Naive B cell (primary cell): ENCODE measurements at regions not wholly inside any gene's neighbourhood (a gene's known extent, or its start where the extent isn't known, plus 50 kb on each side); places are given as distances from the start of the nearest gene placed in this dataset.
"Not testable (repeated sequence)": the region's sequence is repeated elsewhere in the genome, so short reads cannot be mapped to it uniquely, and the experiment has no call there.

Source experiments
- ATAC-seq, 2 donors: fragments of 150-1000 bp; cut with Tn5 transposase; 2 replicates each; pipeline ENCODE4 v1.10.0; 2021; ENCODE audit warnings: low read depth in 2 of 2, mild to moderate bottlenecking in 2 of 2, moderate library complexity in 2 of 2
- DNase-seq: peaks from one replicate; pipeline ENCODE4 v3.0.0; 2022
- H3K27ac Mint-ChIP-seq, 6 donors: one replicate each; pipeline ENCODE4 v1.8.0; 2020 to 2022; ENCODE audit warnings: mild to moderate bottlenecking in 6 of 6, mixed read lengths in 6 of 6, moderate library complexity in 5 of 6, inconsistent platforms in 2 of 6
- H3K27me3 Mint-ChIP-seq, 3 donors: one replicate each; pipeline ENCODE4 v1.8.0; 2021 to 2022; ENCODE audit warnings: mixed read lengths in 3 of 3, mild to moderate bottlenecking in 1 of 3
- H3K36me3 Mint-ChIP-seq, 2 donors: one replicate each; pipeline ENCODE4 v1.8.0; 2020 to 2022; ENCODE audit warnings: mixed read lengths in 2 of 2, inconsistent platforms in 1 of 2, mild to moderate bottlenecking in 1 of 2
- H3K4me1 Mint-ChIP-seq, 3 donors: one replicate each; pipeline ENCODE4 v1.8.0; 2020 to 2022; ENCODE audit warnings: mixed read lengths in 3 of 3, inconsistent platforms in 1 of 3, mild to moderate bottlenecking in 1 of 3, moderate library complexity in 1 of 3
- H3K4me3 Mint-ChIP-seq, 8 donors: one replicate each; pipeline ENCODE4 v1.8.0; 2020 to 2022; ENCODE audit warnings: mild to moderate bottlenecking in 8 of 8, mixed read lengths in 8 of 8, moderate library complexity in 8 of 8, inconsistent platforms in 2 of 8
- H3K9me3 Mint-ChIP-seq, 7 donors: one replicate each; pipeline ENCODE4 v1.8.0; 2020 to 2022; ENCODE audit warnings: mixed read lengths in 7 of 7, mild to moderate bottlenecking in 5 of 7, inconsistent platforms in 2 of 7, moderate library complexity in 1 of 7

DNA sequence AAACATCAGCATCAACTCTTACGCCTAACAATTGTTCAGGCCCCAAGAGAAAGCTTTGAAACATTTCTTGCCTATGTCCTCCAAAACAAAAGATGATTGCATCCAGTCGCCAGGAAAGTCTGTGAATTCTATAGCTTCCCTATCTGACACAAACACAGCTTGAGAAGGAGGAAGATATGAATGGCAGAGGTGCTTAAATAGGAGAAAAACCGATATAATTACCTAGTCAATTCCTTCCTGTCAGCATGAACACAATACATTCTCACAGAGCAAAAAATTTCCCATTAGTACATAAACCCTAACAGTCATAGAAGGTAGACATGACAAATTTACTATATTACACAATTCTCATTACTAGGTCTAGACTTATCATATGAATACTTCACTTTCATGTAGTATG is 326.5 kb downstream of the CGGBP1 start:
- no peaks in the 10 kb centered on the region for H3K9me3 Mint-ChIP-seq
- H3K27ac Mint-ChIP-seq, result no peak overlapping the region
- no peaks in the 10 kb centered on the region for H3K4me1 Mint-ChIP-seq
- no peak overlapping the region for H3K4me3 Mint-ChIP-seq
- DNase-seq (no peak), ATAC-seq (no peak)
- H3K36me3 Mint-ChIP-seq, result no peaks in the 10 kb centered on the region
- peaks cover 0 to 5% (median 0%) of the 10 kb centered on the region in 3 donors for H3K27me3 Mint-ChIP-seq

DNA sequence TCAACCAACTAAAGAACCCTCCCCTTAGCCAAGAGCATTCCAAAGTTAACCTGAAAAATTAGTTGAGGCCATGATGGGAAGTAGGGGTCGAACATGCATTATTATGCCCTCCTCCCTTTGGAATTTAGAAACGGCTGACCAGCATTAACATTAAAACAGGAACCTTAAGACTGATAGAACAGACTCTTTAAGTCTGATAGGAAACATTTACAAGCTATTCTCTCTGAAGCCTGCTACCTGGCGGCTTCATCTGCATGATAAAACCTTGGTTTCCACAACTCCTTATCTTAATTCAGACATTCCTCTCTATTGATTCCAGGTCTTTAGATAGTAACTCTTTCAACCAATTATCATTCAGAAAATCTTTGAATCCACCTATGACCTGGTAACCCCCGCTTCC is 331.0 kb downstream of the CGGBP1 start:
- peaks cover 0 to 5% (median 0%) of the 10 kb centered on the region in 3 donors for H3K27me3 Mint-ChIP-seq
- H3K4me3 Mint-ChIP-seq, result no peak overlapping the region

DNA sequence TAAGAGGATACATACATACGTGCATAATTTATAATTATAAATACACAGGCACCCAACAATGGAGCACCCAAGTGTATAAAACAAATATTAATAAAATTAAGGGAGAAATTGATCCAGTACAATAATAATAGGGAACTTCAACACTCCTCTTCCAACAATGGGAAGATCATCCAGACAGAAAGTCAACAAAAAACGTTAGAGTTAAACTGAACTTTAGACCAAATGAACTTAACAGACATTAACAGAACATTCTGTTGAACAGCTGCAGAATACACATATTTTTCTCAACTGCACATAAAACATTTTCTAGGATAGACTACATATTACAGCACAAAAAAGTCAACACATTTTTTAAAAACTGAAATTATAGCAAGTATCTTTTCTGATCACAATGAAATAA is 339.7 kb downstream of the CGGBP1 start:
- ATAC-seq (no peak), DNase-seq (no peak)
- no peak overlapping the region for H3K27ac Mint-ChIP-seq
- H3K9me3 Mint-ChIP-seq, result peaks cover 0 to 3% (median 0%) of the 10 kb centered on the region in 7 donors
- no peaks in the 10 kb centered on the region for H3K36me3 Mint-ChIP-seq
- no peaks in the 10 kb centered on the region for H3K27me3 Mint-ChIP-seq
- no peaks in the 10 kb centered on the region for H3K4me1 Mint-ChIP-seq
- H3K4me3 Mint-ChIP-seq, result no peak overlapping the region

More for the DNA sequence above, 331.0 kb downstream of the CGGBP1 start:
- ATAC-seq, result no peak
- Mint-ChIP-seq H3K27ac (no peak overlapping the region), H3K4me1 (no peaks in the 10 kb centered on the region), H3K9me3 (peaks cover 0 to 20% (median 6%) of the 10 kb centered on the region in 7 donors), H3K36me3 (peaks cover 0 to 13% of the 10 kb centered on the region in 2 donors)
- no peak for DNase-seq

DNA sequence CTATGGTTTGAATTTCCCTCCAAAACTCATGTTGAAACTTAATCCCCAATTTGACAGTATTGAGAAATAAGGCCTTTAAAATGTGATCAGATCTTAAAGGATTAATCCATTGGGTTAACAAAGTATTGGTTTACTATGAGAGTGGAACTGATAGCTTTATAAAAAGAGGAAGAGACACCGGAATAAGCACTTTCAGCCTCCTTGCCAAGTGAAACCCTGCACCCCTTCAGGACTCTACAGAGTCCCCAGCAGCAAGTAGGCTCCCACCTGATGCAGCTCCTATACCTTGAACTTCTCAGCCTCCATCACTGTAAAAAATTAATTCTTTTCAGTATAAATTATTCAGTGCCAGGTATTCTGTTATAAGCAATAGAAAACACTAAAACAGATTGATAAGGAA is 348.3 kb downstream of the CGGBP1 start:
- Mint-ChIP-seq H3K9me3 (peaks cover 0 to 10% (median 2%) of the 10 kb centered on the region in 7 donors), H3K4me3 (no peak overlapping the region), H3K36me3 (no peaks in the 10 kb centered on the region), H3K27me3 (peaks cover 0 to 7% (median 0%) of the 10 kb centered on the region in 3 donors), H3K27ac (no peak overlapping the region), H3K4me1 (no peaks in the 10 kb centered on the region)
- ATAC-seq, result no peak
- DNase-seq, result no peak

DNA sequence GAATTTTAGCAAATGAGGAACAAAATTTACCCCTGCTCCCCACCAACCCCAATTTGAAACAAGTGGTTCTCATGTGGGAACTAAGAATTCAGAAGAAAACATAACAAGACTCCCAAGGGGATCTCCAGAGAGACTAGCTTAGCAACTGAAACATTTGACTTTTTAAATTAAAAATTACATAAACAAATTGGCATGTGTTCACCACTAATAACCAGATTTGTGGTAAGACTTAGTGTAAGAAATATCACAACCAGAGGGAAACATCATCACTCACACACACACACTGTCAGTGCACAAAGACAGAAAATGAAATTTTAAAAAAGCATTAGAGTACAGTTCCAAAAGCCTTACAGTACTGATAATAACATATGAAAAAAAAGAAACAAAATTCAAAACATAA is 348.8 kb downstream of the CGGBP1 start:
- Mint-ChIP-seq H3K36me3 (no peaks in the 10 kb centered on the region), H3K27me3 (peaks cover 0 to 7% (median 3%) of the 10 kb centered on the region in 3 donors), H3K4me3 (no peak overlapping the region), H3K9me3 (peaks cover 0 to 10% (median 2%) of the 10 kb centered on the region in 7 donors), H3K4me1 (no peaks in the 10 kb centered on the region), H3K27ac (no peak overlapping the region)
- ATAC-seq (no peak), DNase-seq (no peak)

DNA sequence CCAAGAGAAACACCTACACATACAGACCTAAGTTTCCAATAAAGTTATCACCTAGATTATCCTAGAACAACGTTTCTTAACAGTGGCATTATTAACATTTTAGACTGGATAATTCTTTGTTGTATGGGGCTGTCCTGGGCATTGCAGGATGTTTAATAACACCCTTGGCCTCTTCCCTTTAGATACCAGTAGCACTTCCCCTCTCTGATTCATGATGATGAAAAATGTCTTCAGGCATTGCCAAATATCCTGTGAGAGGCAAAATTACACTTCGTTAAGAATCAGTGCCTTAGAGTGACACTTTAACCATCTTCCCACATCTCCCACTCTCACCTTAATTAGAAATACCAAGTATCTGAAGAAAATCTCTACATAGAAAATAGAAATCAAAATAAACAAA is 352.6 kb downstream of the CGGBP1 start:
- Mint-ChIP-seq H3K4me1 (no peaks in the 10 kb centered on the region), H3K4me3 (no peak overlapping the region), H3K27me3 (peaks cover 0 to 11% (median 0%) of the 10 kb centered on the region in 3 donors), H3K36me3 (no peaks in the 10 kb centered on the region), H3K9me3 (peaks cover 0 to 10% (median 2%) of the 10 kb centered on the region in 7 donors), H3K27ac (no peak overlapping the region)
- no peak for DNase-seq
- ATAC-seq, result no peak

DNA sequence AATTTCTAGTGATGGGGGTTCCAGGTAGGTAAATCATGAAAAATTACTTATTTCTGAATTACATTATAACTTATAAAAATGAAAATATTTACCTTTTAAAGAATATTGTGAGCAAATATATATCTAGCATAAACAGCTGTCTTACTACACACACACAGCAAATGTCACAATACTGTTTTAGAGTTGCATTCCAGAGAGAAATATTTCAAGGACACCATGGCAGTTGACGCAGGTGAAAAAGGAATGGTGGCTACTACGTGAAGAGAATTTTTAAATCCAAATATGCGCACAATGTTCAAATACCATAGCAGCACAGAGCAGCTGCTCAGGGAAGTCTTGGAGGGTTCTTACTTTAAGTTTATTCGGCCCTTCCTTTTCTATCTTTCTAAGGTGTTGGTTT is 356.2 kb downstream of the CGGBP1 start:
- H3K4me1 Mint-ChIP-seq, result no peaks in the 10 kb centered on the region

DNA sequence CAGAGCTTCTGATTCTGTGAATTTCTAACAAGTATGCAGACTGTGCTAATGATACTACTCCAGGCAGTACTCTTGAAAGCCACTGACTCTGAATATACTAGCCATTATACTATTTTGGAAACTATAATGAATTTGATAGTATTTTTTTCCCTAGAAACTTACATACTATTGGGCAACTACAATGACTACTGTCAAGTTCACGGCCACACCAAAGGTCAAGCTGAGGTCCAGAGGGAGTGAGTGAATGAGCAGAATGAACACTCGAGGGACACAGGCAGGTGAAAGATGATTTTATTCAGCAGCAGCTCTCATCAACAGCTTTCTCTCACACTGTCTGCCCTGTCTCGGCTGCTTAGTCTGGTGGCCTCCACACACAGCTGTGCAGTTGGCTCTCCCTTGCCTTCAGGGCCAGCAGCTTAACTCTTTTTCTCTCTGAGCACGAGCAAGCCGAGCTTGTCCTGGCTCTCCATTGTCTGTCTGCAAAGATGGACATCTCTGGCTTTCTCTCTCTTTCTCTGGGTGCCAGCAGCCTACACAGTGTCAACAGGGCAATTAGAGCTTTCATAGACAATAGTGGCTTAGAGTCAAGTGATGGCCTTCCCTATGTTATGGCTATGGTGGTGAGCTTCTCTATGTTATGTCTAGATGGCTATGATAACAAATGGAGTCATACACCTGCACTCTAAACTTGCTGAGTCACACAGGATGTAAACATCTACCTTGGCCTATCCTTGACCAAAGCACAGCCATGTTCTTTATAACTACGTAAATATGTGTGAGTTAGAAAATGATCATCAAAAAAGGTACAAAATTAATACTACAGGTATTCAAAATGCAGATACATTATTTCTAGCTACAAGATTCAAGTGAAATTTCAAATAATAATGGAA is 362.4 kb downstream of the CGGBP1 start:
- ATAC-seq (no peak), DNase-seq (no peak)
- Mint-ChIP-seq H3K4me3 (no peak overlapping the region), H3K27ac (peak overlapping the region in 1 of 6 donors; percentile 39), H3K36me3 (no peaks in the 10 kb centered on the region), H3K27me3 (peaks cover 0 to 7% (median 4%) of the 10 kb centered on the region in 3 donors), H3K9me3 (peaks cover 0 to 4% (median 0%) of the 10 kb centered on the region in 7 donors), H3K4me1 (no peaks in the 10 kb centered on the region)

More for the DNA sequence above, 356.2 kb downstream of the CGGBP1 start:
- no peaks in the 10 kb centered on the region for H3K36me3 Mint-ChIP-seq
- H3K27ac Mint-ChIP-seq, result no peak overlapping the region
- H3K4me3 Mint-ChIP-seq, result no peak overlapping the region
- DNase-seq (no peak), ATAC-seq (no peak)
- H3K27me3 Mint-ChIP-seq, result peaks cover 0 to 11% (median 0%) of the 10 kb centered on the region in 3 donors
- H3K9me3 Mint-ChIP-seq, result peaks cover 0 to 5% (median 0%) of the 10 kb centered on the region in 7 donors

DNA sequence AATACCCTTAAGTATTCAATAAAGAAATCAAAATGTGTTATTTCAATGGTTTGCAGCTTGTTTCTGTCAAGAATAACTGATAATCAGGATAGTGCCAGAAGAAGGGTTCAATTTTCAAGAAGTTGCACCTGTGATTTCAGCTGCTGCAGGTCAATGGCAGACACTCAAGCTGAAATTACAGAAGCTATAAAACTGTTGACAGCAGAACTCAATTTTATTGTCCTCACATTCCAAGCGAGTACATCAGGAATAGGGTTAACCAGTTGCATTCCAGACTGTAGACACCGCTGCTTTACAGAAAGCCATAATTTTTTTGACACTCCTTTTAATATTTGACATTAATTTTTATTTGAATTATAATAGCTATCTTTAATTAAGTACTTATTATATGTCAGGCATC is 364.1 kb downstream of the CGGBP1 start:
- no peak overlapping the region for H3K4me3 Mint-ChIP-seq
- peaks cover 0 to 11% (median 4%) of the 10 kb centered on the region in 3 donors for H3K27me3 Mint-ChIP-seq
- no peak for DNase-seq
- peaks cover 0 to 4% (median 0%) of the 10 kb centered on the region in 7 donors for H3K9me3 Mint-ChIP-seq
- no peak overlapping the region for H3K27ac Mint-ChIP-seq
- no peaks in the 10 kb centered on the region for H3K4me1 Mint-ChIP-seq
- H3K36me3 Mint-ChIP-seq, result no peaks in the 10 kb centered on the region
- no peak for ATAC-seq

DNA sequence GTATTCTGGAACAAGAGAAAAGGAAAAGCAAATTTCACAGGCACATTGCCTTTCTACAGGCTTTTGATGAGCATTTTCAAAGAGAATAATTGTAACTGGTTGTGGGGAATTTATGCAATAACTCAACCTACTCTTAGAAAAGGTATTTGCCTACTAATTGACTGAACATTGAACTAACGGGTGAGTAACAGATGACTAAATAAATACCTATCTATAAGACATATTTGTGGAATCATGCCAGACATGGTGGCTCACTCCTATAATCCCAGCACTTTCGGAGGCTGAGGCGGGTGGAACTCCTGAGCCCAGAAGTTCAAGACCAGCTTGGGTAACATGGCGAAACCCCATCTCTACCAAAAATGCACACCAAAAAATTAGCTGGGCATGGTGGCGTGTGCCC is 367.7 kb downstream of the CGGBP1 start:
- Mint-ChIP-seq H3K27me3 (peaks cover 0 to 15% (median 4%) of the 10 kb centered on the region in 3 donors), H3K9me3 (peaks cover 0 to 10% (median 0%) of the 10 kb centered on the region in 7 donors), H3K4me3 (no peak overlapping the region), H3K4me1 (no peaks in the 10 kb centered on the region), H3K27ac (no peak overlapping the region), H3K36me3 (no peaks in the 10 kb centered on the region)
- ATAC-seq (no peak), DNase-seq (no peak)

DNA sequence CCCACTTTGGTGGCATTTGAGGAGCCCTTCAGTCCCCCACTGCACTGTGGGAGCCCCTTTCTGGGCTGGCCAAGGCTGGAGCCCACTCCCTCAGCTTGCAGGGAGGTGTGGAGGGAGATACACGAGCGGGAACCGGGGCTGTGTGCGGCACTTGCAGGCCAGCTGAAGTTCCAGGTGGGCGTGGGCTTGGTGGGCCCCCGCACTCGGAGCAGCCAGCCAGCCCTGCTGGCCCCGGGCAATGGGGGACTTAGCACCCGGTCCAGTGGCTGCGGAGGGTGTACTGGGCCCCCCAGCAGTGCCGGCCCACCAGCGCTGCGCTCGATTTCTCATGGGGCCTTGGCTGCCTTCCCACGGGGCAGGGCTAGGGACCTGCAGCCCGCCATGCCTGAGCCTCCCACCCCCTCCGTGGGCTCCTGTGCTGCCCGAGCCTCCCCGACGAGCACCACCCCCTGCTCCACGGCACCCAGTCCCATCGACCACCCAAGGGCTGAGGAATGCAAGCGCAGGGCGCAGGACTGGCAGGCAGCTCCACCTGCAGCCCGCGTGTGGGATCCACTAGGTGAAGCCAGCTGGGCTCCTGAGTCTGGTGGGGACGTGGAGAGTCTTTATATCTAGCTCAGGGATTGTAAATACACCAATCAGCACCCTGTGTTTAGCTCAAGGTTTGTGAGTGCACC is 379.7 kb downstream of the CGGBP1 start:
- not testable (repeated sequence) for H3K4me1 Mint-ChIP-seq, H3K27ac Mint-ChIP-seq, DNase-seq, H3K36me3 Mint-ChIP-seq, ATAC-seq, H3K4me3 Mint-ChIP-seq
- Mint-ChIP-seq H3K27me3 (peaks cover 21 to 34% (median 25%) of the 10 kb centered on the region in 3 donors), H3K9me3 (peaks cover 0 to 21% (median 9%) of the 10 kb centered on the region in 7 donors)

DNA sequence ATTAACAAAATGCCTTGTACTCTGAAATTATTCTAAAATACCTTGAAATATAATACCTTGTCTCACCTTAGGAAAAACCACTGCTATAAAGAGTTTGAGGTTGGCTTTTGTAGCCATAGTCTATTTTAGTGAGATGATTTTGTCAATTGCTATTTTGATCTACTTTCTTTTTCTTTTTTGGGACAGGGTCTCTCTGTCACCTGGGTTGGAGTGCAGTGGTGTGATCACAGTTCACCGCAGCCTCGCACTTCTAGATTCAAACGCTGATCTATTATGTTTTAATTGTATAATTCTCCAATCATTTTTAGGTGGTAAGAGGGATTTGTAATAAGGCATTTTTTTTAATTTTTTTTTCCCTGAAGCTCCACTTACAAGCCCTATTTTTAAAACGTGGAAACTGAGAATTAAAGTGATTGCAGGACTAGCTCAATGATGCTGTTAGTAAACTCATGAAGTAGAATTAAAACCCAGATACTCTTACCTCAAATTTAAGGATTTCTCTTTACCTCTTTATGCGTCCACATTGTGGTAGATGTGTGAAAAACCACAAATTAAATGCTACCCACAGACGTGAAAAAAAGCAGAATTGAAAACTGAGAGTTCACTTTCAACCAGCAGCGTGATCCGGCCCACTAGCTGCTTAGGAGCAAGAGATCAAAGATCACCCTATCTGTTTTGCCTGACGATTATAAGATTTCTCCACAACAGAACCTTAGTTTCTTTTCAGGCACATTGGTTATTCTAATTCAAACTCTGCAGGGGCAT is 384.2 kb downstream of the CGGBP1 start:
- ATAC-seq (peak; percentile 97), DNase-seq (peak; percentile 56)
- Mint-ChIP-seq H3K9me3 (peaks cover 0 to 11% (median 6%) of the 10 kb centered on the region in 7 donors), H3K36me3 (no peaks in the 10 kb centered on the region), H3K27me3 (peaks cover 33 to 36% (median 36%) of the 10 kb centered on the region in 3 donors), H3K4me1 (peaks cover 7 to 13% (median 9%) of the 10 kb centered on the region in 3 donors), H3K27ac (peak overlapping the region in 1 of 6 donors; percentile 88), H3K4me3 (peak overlapping the region in 3 of 8 donors; percentile 24 to 33 (median 25))

DNA sequence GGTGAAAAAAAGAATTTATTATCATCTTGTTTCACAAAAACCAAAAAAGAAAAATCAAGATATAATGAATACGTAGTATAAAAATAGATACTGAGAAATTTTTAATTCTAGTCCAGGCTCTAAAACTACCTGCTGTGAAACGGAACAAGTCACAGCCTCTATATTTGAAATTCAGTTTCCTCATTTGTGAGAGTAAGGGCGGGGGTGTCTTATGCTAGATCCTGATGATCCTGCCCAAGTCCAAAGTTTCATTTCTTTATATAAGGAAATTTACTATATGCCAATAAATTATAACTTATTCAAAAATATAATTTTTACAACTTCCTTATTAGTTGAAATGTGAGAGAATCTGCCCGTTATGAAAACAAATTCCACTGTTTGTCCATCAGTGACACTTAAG is 385.7 kb downstream of the CGGBP1 start:
- Mint-ChIP-seq H3K27me3 (peaks cover 40 to 47% (median 45%) of the 10 kb centered on the region in 3 donors), H3K9me3 (peaks cover 0 to 10% (median 6%) of the 10 kb centered on the region in 7 donors), H3K27ac (no peak overlapping the region), H3K4me3 (no peak overlapping the region), H3K4me1 (peaks cover 7 to 13% (median 9%) of the 10 kb centered on the region in 3 donors), H3K36me3 (no peaks in the 10 kb centered on the region)
- DNase-seq (no peak), ATAC-seq (no peak)
